ENCODE measurements at regions not wholly inside any gene's neighbourhood (a gene's known extent, or its start where the extent isn't known, plus 50 kb on each side); places are given as distances from the start of the nearest gene placed in this dataset.

DNA sequence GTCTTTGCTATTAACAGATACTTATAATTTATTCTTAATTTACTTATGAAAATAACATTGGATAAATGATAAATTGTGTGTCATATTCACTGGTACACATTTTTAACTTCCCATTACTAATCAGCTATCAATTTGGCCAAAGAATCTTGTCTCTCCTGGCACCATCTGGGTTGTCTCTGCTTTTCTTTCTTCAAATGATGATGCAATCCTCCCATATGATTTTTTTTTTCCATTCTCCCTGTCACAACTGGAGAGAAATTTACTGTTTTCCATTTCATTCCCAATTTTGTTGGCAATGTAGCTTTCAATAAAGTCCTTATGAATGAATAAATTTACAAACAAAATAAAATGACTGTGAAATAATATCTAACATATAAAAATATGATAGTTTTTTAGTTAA, 743.7 kb upstream of the EPHA6 start:
- H3K27ac ChIP-seq (ENCODE audit: low read length): no peak overlapping the region
- no peak for DNase-seq
- H3K4me3 ChIP-seq (ENCODE audit: low read length): no peak overlapping the region
- H3K4me2 ChIP-seq (ENCODE audit: low read depth, low read length, poor library complexity, severe bottlenecking): no peak overlapping the region
- H3K27me3 ChIP-seq (ENCODE audit: low read length): no peaks in the 10 kb centered on the region
- no peak overlapping the region for H2AFZ ChIP-seq (ENCODE audit: low read length)
- no peaks in the 10 kb centered on the region for H3K4me1 ChIP-seq (ENCODE audit: low read length)
- no peaks in the 10 kb centered on the region for H3K9me2 ChIP-seq (replicated peaks; ENCODE audit: insufficient read depth, low read length)
- no peaks in the 10 kb centered on the region for H4K20me1 ChIP-seq (ENCODE audit: insufficient read depth, low read depth, low read length)
- H3K9ac ChIP-seq (ENCODE audit: low read length): no peak overlapping the region
- H3K9me3 ChIP-seq (ENCODE audit: low read length): peaks cover 8% of the 10 kb centered on the region; the same call in 1 of the 2 replicates
- H3K79me2 ChIP-seq (ENCODE audit: low read length): no peaks in the 10 kb centered on the region
- H3K36me3 ChIP-seq (ENCODE audit: insufficient read depth, low read length): no peaks in the 10 kb centered on the region

DNA sequence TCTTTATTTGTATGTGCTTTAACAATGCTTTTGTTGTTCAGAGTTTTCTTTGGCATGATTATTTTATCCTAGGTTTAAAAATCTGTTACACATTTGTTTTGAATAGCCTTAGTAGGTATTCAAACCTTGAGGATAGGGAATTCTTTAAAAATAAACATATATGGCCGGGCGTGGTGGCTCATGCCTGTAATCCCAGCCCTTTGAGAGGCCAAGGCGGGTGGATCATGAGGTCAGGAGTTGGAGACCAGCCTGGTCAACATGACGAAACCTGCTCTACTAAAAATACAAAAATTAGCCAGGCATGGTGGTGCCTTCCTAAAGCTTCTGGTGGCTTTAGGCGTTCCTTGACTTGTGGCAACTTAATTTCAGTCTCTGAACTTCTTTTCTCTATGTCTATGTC, 743.3 kb upstream of the EPHA6 start:
- no peak overlapping the region for H3K4me3 ChIP-seq (ENCODE audit: low read length)
- H3K27me3 ChIP-seq (ENCODE audit: low read length): no peaks in the 10 kb centered on the region
- DNase-seq: no peak
- no peaks in the 10 kb centered on the region for H3K4me1 ChIP-seq (ENCODE audit: low read length)
- H4K20me1 ChIP-seq (ENCODE audit: insufficient read depth, low read depth, low read length): no peaks in the 10 kb centered on the region
- H3K79me2 ChIP-seq (ENCODE audit: low read length): no peaks in the 10 kb centered on the region
- H2AFZ ChIP-seq (ENCODE audit: low read length): no peak overlapping the region
- no peak overlapping the region for H3K27ac ChIP-seq (ENCODE audit: low read length)
- peaks cover 8% of the 10 kb centered on the region; the same call in 1 of the 2 replicates for H3K9me3 ChIP-seq (ENCODE audit: low read length)
- no peak overlapping the region for H3K4me2 ChIP-seq (ENCODE audit: low read depth, low read length, poor library complexity, severe bottlenecking)
- H3K9ac ChIP-seq (ENCODE audit: low read length): no peak overlapping the region
- H3K36me3 ChIP-seq (ENCODE audit: insufficient read depth, low read length): no peaks in the 10 kb centered on the region
- H3K9me2 ChIP-seq (replicated peaks; ENCODE audit: insufficient read depth, low read length): no peaks in the 10 kb centered on the region

DNA sequence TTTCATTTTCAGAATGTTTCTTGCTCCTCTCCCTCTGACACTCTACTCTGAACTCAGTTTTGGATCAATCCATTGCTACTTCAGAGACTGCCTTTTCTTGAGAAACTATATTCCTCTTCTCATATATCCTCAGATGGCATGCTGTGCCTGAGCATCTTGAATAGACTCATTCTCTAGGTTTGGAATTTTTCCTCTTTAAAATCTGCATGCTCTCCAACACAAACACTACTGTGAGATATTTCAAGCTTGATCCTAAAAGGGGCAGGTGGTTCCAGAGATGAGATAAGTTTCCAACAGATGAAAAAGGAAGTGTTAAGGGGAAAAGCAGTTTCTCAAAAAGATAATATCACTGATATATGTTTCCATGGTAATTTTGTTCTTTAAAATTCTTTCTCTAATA, 742.2 kb upstream of the EPHA6 start:
- Histone ChIP-seq H2AFZ (ENCODE audit: low read length) (no peak overlapping the region), H3K4me3 (ENCODE audit: low read length) (no peak overlapping the region), H3K79me2 (ENCODE audit: low read length) (no peaks in the 10 kb centered on the region), H3K36me3 (ENCODE audit: insufficient read depth, low read length) (no peaks in the 10 kb centered on the region), H3K9me2 (replicated peaks; ENCODE audit: insufficient read depth, low read length) (no peaks in the 10 kb centered on the region), H3K9ac (ENCODE audit: low read length) (no peak overlapping the region), H3K4me1 (ENCODE audit: low read length) (no peaks in the 10 kb centered on the region), H3K4me2 (ENCODE audit: low read depth, low read length, poor library complexity, severe bottlenecking) (no peak overlapping the region), H3K27me3 (ENCODE audit: low read length) (no peaks in the 10 kb centered on the region), H3K9me3 (ENCODE audit: low read length) (peaks cover 8% of the 10 kb centered on the region; the same call in 1 of the 2 replicates), H4K20me1 (ENCODE audit: insufficient read depth, low read depth, low read length) (no peaks in the 10 kb centered on the region), H3K27ac (ENCODE audit: low read length) (no peak overlapping the region)
- DNase-seq: no peak

DNA sequence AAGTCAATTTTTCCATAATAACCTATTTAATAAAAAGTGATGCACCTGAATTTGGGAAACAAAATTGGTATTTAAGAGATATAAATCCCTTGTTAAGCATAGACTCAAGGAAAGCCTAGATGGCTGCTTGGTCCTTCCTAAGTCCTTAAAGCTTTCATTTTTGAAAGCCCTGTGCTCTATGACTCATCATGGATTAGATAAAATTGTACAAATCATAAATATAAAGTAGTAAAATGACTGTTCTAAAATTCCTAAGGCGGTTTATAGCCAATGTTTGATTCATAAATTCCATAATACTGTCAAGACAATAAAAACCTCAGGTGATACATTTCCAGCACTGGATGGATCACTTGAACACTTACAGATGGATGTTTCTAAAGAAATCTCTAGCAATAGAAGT, 730.8 kb upstream of the EPHA6 start:
- H3K79me2 ChIP-seq (ENCODE audit: low read length): no peaks in the 10 kb centered on the region
- H3K36me3 ChIP-seq (ENCODE audit: insufficient read depth, low read length): no peaks in the 10 kb centered on the region
- no peak for DNase-seq

DNA sequence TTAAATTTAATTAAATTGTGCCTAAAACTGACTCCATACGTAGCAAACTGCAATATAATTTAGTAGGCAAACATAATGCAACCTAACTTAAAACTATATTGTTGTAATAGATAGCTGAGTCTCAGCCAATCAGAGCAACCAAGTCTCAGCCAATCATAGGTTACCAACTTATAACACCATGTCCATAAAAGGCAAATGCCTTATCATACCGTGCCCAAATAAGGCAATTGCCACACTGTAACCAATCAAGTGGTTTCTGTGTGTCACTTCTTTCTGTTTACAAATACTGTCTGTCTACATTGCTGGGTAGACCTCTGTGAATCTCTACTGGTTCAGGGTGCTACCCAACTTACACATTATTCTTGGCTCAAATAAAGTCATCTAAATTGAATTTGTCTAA, 728.4 kb upstream of the EPHA6 start:
- H3K27ac ChIP-seq (ENCODE audit: low read length): no peak overlapping the region
- no peak for DNase-seq
- no peak overlapping the region for H3K9ac ChIP-seq (ENCODE audit: low read length)
- no peaks in the 10 kb centered on the region for H3K36me3 ChIP-seq (ENCODE audit: insufficient read depth, low read length)
- H3K9me3 ChIP-seq (ENCODE audit: low read length): peaks cover 9% of the 10 kb centered on the region
- H4K20me1 ChIP-seq (ENCODE audit: insufficient read depth, low read depth, low read length): no peaks in the 10 kb centered on the region
- H3K4me2 ChIP-seq (ENCODE audit: low read depth, low read length, poor library complexity, severe bottlenecking): no peak overlapping the region
- H2AFZ ChIP-seq (ENCODE audit: low read length): no peak overlapping the region
- no peaks in the 10 kb centered on the region for H3K9me2 ChIP-seq (replicated peaks; ENCODE audit: insufficient read depth, low read length)
- H3K4me3 ChIP-seq (ENCODE audit: low read length): no peak overlapping the region
- no peaks in the 10 kb centered on the region for H3K27me3 ChIP-seq (ENCODE audit: low read length)
- H3K4me1 ChIP-seq (ENCODE audit: low read length): no peaks in the 10 kb centered on the region
- no peaks in the 10 kb centered on the region for H3K79me2 ChIP-seq (ENCODE audit: low read length)

More for the DNA sequence above, 730.8 kb upstream of the EPHA6 start:
- no peaks in the 10 kb centered on the region for H3K27me3 ChIP-seq (ENCODE audit: low read length)
- H3K27ac ChIP-seq (ENCODE audit: low read length): no peak overlapping the region
- no peaks in the 10 kb centered on the region for H4K20me1 ChIP-seq (ENCODE audit: insufficient read depth, low read depth, low read length)
- no peak overlapping the region for H3K4me3 ChIP-seq (ENCODE audit: low read length)
- H3K9ac ChIP-seq (ENCODE audit: low read length): no peak overlapping the region
- no peak overlapping the region for H2AFZ ChIP-seq (ENCODE audit: low read length)
- H3K4me1 ChIP-seq (ENCODE audit: low read length): no peaks in the 10 kb centered on the region
- 0 out of 2 replicates have a peak, but pooled peaks cover 5% of the 10 kb centered on the region for H3K9me3 ChIP-seq (ENCODE audit: low read length)
- H3K4me2 ChIP-seq (ENCODE audit: low read depth, low read length, poor library complexity, severe bottlenecking): no peak overlapping the region
- H3K9me2 ChIP-seq (replicated peaks; ENCODE audit: insufficient read depth, low read length): no peaks in the 10 kb centered on the region

DNA sequence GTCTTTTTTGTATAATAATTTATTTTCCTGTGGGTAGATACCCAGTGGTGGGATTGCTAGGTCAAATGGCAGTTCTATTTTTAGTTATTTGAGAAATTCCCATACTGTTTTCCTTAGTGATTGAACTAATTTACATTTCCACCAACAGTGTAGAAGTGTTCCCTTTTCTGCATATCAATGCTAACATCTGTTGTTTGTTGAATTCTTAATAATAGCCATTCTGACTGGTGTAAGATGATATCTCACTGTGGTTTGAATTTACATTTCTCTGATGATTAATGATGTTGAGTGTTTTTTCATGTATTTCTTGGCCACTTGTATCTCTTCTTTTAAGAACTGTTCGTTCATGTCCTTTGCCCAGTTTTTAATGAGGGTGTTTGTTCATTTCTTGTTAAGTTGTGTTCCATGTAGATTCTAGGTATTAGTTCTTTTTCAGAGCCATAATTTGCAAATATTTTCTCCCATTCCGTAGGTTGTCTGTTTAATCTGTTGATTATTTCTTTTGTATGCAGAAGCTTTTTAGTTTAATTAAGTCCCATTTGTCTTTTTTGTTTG, 713.3 kb upstream of the EPHA6 start:
- no peaks in the 10 kb centered on the region for H3K9me3 ChIP-seq (ENCODE audit: low read length)

DNA sequence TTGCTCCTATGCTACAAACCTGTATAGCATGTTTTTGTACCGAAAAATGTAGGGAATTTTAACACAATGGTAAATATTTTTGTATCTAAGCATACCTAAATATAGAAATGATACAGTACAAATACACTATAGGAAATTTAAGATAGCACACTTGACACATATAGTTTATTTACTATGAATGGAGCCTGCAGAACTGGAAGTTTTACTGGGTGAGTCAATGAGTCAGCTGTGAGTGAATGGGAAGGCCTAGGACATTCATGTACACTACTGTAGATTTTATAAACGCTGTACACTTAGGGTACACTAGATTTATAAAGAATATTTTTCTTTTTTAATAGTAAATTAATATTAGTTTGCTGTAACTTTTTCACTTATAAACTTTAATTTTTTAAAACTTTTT, 707.7 kb upstream of the EPHA6 start:
- Histone ChIP-seq H3K9me3 (ENCODE audit: low read length) (no peaks in the 10 kb centered on the region), H3K9ac (ENCODE audit: low read length) (no peak overlapping the region), H3K36me3 (ENCODE audit: insufficient read depth, low read length) (no peaks in the 10 kb centered on the region), H3K4me1 (ENCODE audit: low read length) (no peaks in the 10 kb centered on the region), H3K4me2 (ENCODE audit: low read depth, low read length, poor library complexity, severe bottlenecking) (no peak overlapping the region), H4K20me1 (ENCODE audit: insufficient read depth, low read depth, low read length) (no peaks in the 10 kb centered on the region), H3K4me3 (ENCODE audit: low read length) (no peak overlapping the region), H3K79me2 (ENCODE audit: low read length) (no peaks in the 10 kb centered on the region), H3K27me3 (ENCODE audit: low read length) (no peaks in the 10 kb centered on the region), H2AFZ (ENCODE audit: low read length) (no peak overlapping the region), H3K9me2 (replicated peaks; ENCODE audit: insufficient read depth, low read length) (no peaks in the 10 kb centered on the region), H3K27ac (ENCODE audit: low read length) (no peak overlapping the region)
- DNase-seq: no peak

More for the DNA sequence above, 713.3 kb upstream of the EPHA6 start:
- Histone ChIP-seq H3K79me2 (ENCODE audit: low read length) (no peaks in the 10 kb centered on the region), H4K20me1 (ENCODE audit: insufficient read depth, low read depth, low read length) (no peaks in the 10 kb centered on the region), H3K9ac (ENCODE audit: low read length) (no peak overlapping the region), H3K36me3 (ENCODE audit: insufficient read depth, low read length) (no peaks in the 10 kb centered on the region), H3K27ac (ENCODE audit: low read length) (no peak overlapping the region), H3K4me3 (ENCODE audit: low read length) (no peak overlapping the region), H3K4me2 (ENCODE audit: low read depth, low read length, poor library complexity, severe bottlenecking) (no peak overlapping the region), H3K27me3 (ENCODE audit: low read length) (no peaks in the 10 kb centered on the region), H2AFZ (ENCODE audit: low read length) (no peak overlapping the region), H3K4me1 (ENCODE audit: low read length) (no peaks in the 10 kb centered on the region), H3K9me2 (replicated peaks; ENCODE audit: insufficient read depth, low read length) (no peaks in the 10 kb centered on the region)
- no peak for DNase-seq

Measured in Karpas-422 (cell line).